Activated T-helper 1 cell treated with anti-CD3 and anti-CD28 coated beads, Interleukin-2, amount 50 U/mL, for 16 hours (primary cell): ENCODE measurements at regions not wholly inside any gene's neighbourhood (a gene's known extent, or its start where the extent isn't known, plus 50 kb on each side); places are given as distances from the start of the nearest gene placed in this dataset.

Experiments
- DNase-seq, 2 donors: peaks; one replicate each; pipeline ENCODE4 v3.0.0-alpha.2; 2020; ENCODE audit warnings: low read depth in 1 of 2, low spot score in 1 of 2

DNA sequence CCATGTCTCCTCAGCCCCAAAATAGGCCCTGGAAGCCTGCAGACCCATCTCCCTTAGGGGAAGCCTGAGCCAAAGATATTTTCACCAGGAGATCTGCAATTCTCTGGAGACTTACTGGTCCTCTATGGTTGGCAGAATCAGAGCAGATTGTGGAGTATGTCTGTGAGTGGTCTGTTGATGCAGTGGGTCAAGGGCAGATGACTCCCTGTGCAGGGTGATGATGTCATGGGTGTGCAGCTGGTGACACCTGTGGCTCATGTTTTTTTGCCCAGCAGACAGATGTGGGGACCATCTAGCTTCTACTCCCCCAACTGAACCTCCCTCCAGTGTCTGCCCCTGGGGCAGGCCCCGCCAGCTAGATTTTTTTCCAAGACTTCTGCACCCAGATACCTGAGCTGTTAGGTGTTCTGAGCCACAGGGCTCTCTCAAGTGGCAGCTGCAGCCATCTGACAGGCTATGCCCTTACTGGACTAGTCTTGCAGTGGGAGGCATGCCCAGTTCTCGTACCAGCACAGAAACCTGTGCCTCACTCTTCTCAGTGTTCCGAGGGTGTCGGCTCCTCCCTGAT, 558.7 kb upstream of the LRRTM1 start:
- DNase-seq = no peak

GRCh38 chr2:80858965-80859364, 554.4 kb upstream of the LRRTM1 start:
- DNase-seq = no peak

DNA sequence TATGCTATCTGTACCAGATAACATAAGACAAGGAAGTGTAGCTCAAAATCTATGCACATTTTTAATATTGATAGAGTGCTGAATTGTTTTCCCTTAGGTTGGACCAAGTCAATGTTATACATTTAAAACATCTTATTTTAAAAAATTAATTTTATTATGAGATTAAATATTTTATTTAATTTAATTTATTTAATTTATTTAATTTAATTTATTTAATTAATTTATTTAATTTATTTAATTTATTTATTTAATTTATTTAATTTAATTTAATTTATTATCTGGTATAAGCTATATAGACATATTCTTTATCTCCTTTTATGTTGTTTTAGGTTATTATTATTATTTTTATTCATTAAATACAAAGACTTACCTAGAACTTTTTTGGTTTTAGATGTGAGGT, 551.7 kb upstream of the LRRTM1 start:
- DNase-seq = no peak

DNA sequence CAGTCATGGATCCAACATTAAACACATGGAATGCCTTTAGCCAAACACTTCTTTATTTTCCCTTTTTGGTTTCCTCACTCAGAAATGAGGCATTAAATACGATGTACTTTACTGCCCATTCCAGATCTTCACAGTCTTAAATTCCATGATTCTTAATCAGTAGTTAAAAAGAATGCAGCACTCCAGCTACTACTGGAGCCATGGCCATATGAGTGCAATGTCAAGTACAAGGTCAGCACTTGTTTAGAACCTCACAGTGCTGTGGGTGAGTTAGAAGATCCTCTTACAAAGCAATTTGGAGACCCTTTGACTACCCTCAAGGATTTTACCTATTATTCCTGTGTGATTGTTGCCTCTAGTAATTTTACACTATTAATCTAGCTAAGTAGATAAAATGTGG, 550.3 kb upstream of the LRRTM1 start:
- no peak for DNase-seq

- no peak for DNase-seq
Observed at GRCh38 chr2:80852808-80853139, 548.2 kb upstream of the LRRTM1 start.

DNA sequence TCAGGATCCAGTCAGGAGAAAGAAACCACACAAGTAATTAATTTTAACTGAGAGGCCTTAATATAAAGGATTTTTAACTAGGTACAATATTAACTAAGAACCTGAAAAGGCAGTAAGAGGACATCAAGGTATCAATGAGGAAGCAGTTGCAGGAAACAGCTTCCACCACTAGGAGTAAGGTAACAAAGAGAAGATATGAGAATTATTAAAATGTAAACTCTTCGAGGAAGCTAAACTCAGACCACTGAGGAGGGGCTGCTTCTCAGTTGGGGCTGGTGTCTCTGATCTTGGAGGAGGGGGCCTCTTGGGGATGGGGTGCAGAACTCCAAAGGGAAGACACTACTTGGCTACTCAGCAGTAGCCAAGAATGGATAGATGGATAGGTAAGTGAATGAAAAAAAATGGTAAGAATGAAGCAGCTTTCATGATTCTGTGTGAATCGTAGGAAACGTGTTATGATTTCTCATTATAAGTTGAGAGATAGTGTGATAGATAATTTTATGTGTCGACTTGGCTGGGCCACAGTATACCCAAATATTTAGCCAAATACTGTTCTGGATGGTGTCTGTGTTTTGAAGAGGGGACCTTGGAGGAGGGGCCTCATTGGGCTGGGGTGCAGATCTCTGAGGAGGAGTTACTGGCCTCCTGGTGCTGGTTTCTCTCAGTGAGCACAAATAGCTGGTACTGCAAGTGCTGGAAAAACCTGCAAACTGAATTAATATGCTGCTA, 547.7 kb upstream of the LRRTM1 start:
- no peak for DNase-seq

DNA sequence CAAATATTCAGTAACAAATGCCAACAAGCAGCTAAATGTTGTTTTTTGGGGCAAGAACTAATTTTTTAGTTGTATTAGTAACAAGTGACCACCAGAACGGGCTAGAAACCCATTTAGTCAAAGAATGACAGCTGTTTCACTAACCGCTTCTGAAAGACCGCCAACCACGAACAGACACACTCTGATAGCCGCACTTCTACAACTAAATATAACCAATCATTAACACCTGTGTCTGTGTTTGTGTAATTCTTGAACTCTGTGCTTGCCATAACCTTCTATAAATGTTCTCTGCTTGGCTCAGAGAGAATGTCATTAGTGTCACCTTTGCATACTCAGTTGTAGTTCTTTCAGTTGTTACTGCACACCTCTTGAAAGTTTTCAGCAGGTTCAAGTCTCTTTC, 526.3 kb upstream of the LRRTM1 start:
- no peak for DNase-seq

DNA sequence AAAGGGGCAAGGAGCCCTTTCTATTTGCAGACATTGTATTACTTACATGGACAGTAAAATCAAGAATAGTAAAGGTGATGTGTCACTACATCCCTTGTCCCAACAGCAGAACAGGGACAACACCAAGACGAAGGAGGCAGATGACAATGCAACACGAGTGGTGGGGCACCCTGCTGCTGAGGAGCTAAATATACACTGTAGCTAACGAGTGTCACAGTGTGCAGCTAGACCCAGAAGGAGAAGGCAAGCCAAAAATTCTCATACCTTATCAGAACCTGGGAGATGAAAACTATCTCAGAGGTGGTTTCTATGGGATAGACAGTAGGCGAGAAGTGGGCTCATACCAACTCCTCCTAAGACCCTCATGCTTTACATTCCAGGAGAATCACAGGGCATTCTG, 518.4 kb upstream of the LRRTM1 start:
- no peak for DNase-seq

DNA sequence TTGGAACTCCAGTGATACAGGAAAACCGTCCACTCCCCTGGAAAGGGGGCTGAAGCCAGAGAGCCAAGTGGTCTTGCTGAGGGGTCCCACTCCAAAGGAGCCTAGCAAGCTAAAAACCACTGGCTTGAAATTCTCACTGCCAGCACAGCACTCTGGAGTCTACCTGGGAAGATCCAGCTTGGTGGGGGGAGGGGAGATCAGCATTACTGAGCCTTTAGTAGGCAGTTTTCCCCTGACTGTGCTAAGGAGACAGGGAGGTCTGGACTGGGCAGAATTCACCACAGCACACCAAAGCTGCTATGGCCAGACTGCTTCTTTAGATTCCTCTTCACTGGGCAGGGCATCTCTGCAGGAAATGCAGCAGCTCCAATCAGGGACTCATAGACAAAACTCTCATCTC, 510.7 kb upstream of the LRRTM1 start:
- no peak for DNase-seq

- no peak for DNase-seq
Observed at GRCh38 chr2:80786584-80786983, 482.0 kb upstream of the LRRTM1 start.

DNA sequence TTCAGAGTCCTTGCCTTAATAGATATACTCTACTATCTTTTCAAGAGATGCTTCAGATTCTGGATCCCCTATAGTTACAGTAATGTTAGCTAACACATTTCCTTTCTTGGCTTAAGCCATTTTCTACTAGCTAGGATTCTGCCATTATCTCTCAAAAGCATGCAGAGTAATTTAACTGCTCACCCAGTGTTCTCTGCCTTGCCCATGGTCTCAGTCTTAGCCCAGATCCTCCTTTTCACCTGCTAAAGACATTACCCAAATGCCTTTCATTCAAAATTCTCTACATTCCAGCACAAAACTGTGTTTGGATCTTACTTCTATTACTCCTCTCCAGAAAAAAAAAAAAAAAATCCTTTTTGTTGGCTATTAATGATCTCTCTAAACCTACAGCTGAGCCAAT, 474.2 kb upstream of the LRRTM1 start:
- no peak for DNase-seq

- DNase-seq = no peak
Observed at GRCh38 chr2:80748592-80748991, 444.0 kb upstream of the LRRTM1 start.

- no peak for DNase-seq
Observed at GRCh38 chr2:80737047-80737446, 432.5 kb upstream of the LRRTM1 start.

DNA sequence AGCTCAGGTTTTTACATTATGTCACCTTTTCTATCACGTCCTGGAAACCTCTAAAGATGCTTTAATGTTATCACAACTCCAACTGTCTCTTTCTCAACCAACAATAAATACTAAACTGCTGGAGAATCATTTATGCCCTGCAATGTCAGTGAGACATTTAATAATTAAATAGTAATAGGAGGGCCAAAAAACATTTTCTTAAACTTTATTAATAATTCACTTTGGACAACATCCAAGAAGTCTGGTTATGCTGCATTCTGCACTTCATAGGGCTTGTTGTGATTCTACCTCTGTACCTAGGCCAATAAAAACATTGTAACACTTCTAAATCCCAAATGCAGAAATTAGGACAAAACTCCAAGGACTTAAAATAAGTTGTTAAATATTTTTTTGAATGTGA, 420.4 kb upstream of the LRRTM1 start:
- no peak for DNase-seq

- DNase-seq = no peak
Observed at GRCh38 chr2:80722803-80723202, 418.3 kb upstream of the LRRTM1 start.

GRCh38 chr2:80719607-80720006, 415.1 kb upstream of the LRRTM1 start:
- no peak for DNase-seq

DNA sequence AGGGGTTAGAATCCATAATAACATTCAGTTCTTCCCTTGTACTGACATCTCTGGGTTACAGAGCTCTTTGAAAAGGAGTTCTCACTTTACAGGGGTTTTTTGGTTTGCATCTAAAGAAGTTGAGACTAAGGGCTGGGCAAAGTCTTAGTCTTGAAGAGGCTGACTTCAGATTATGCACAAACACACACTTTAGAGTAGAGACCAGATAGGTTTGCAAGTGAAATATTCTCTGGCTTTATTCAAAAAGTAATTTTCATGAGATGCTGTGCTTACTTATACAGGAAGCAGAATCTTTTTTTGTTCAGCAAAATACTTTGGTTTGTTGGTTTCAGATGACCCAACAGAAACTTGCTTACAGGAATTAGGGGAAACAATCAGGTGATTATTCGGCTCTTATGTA, 410.9 kb upstream of the LRRTM1 start:
- DNase-seq = no peak

DNA sequence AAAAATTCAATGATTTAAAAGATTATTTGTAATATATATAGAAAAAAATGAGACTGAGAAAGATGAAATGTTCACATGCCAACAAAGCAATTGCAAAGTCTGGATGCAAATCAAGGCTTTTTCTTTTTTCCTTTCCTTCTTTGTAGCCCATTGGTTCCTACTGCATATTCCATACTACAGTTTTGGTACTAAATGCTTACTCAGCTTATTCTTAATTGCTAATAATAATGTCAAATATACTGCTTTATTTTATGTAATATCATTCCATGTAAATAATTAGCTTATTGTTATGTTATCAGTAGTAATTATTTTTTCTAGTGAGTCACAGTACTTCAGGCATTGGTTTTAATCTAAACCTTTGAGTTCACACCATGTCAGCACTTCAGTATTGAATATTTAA, 407.4 kb upstream of the LRRTM1 start:
- no peak for DNase-seq

GRCh38 chr2:80706951-80707350, 402.4 kb upstream of the LRRTM1 start:
- DNase-seq = no peak

GRCh38 chr2:80706541-80706940, 402.0 kb upstream of the LRRTM1 start:
- DNase-seq = no peak

DNA sequence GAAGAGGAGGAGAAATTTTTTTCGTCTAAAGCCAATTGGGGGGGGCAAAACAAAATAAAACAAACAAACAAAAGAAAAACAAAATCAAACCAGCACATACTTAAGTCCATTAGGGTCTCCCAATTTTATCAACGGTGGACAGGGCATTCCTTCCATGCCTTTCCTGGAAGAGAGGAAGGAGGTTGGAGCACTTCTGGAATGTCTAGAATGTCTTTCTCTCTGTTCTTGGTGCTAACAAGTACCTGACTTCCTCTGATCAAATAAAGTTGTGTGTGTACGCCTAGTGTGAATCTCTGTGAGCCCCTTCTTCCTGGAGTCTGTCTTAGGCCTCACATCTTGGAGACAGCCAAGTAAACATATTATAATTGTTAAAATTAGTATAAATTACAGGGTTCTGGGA, 399.0 kb upstream of the LRRTM1 start:
- no peak for DNase-seq

DNA sequence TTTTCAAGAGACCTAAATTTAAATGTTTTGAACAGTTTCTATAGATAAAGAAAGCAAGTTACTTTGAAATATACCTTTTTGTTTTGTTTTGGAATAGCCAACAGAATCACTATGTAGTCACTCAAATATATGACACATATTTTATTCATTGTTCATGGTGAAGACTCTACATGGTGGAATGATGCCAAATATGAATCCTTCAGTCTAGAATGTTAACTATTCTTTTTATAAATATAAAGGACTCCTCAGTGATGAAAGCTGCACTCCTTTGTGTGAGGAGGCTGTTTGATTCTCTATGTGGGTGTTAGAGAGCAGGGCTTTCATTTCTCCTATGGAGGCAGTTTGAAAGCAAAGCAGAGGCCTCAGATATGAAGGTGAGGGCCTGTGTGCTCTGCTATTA, 396.4 kb upstream of the LRRTM1 start:
- no peak for DNase-seq
